ENCODE measurements at regions not wholly inside any gene's neighbourhood (a gene's known extent, or its start where the extent isn't known, plus 50 kb on each side); places are given as distances from the start of the nearest gene placed in this dataset.

DNA sequence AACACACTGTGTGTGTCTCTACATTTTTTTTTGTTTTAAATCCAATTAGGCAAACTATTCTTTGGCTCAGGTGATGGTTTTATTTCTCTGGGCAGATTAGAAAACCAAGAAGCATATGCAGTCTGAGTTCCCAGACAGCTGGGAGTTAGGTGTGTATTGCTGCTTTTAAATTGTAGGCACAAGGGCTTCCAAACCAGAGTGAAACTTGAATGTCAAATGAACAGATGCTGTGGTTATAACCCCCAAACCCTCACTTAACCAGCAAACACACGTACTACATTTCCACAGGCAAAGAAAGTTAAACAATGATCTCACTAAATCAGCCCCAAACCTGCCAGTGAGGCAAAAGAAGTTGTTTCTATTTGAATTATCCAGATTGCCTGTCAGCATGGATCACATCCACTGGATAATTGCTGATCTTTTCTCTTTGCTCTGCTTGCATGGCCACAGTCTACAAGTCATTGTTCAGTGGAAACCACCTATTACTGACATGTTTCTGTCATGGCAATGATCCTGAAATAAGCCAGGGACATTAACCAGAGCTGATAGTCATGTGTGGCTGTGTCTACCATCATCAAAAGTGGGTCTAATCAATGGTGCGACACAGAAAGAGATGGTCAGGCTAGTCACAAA lies 576.5 kb upstream of the PLXNA2 start:
- peaks cover 0 to 5% (median 0%) of the 10 kb centered on the region in 9 donors for H3K9me3 Mint-ChIP-seq
- no peak overlapping the region for H3K4me3 Mint-ChIP-seq
- H3K27me3 Mint-ChIP-seq: peaks cover 0 to 17% (median 0%) of the 10 kb centered on the region in 5 donors
- DNase-seq: no peak
- H3K27ac Mint-ChIP-seq: no peak overlapping the region
- POLR2A ChIA-PET: no interaction called here
- no peak for ATAC-seq
- no peaks in the 10 kb centered on the region for H3K4me1 Mint-ChIP-seq
- no peaks in the 10 kb centered on the region for H3K36me3 Mint-ChIP-seq

DNA sequence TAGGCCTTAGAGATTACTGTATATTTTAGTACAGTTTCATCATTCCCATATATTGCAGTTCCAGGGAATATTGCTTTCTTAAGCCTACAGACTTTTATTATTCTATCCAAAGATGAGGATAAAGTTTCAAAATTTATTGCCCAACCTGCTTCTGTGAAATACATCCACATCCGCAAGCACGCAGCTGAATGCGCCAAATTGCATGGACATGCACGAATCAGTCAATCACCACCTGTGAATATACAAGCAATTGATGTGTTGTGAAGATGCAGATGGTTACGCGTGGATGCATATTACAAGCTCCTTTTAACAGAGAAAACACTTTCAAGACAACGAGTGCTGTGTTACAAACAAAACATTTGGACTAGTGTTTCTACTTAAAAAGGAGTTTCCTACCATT lies 577.8 kb upstream of the PLXNA2 start:
- Mint-ChIP-seq H3K4me1 (no peaks in the 10 kb centered on the region), H3K36me3 (no peaks in the 10 kb centered on the region), H3K27ac (no peak overlapping the region), H3K4me3 (no peak overlapping the region), H3K9me3 (no peaks in the 10 kb centered on the region), H3K27me3 (peaks cover 0 to 17% (median 0%) of the 10 kb centered on the region in 5 donors)
- POLR2A ChIA-PET: no interaction called here
- DNase-seq (no peak), ATAC-seq (no peak)

DNA sequence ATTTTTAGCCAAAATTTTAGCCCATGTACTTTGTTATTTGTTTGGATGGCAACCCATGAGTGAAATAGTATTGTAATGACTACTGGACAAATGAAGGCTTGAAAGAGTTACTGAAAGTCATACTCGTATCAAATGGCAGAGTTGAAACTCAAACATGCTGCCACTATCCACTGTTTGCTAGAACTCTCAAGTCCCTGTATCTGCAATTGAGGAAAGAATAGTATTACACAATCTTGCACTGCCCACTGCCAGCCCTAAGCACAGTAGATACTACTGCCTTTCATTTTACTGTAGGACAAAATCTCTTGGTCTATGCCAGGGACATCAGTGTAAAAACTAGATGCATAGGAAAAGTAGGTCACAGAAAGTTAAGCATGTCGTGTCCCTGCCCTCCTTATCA lies 581.1 kb upstream of the PLXNA2 start:
- H3K9me3 Mint-ChIP-seq: no peaks in the 10 kb centered on the region
- POLR2A ChIA-PET: no interaction called here
- no peak for ATAC-seq
- H3K27me3 Mint-ChIP-seq: peaks cover 0 to 3% (median 0%) of the 10 kb centered on the region in 5 donors
- H3K4me1 Mint-ChIP-seq: no peaks in the 10 kb centered on the region
- no peak overlapping the region for H3K27ac Mint-ChIP-seq
- H3K36me3 Mint-ChIP-seq: no peaks in the 10 kb centered on the region
- DNase-seq: no peak
- no peak overlapping the region for H3K4me3 Mint-ChIP-seq

DNA sequence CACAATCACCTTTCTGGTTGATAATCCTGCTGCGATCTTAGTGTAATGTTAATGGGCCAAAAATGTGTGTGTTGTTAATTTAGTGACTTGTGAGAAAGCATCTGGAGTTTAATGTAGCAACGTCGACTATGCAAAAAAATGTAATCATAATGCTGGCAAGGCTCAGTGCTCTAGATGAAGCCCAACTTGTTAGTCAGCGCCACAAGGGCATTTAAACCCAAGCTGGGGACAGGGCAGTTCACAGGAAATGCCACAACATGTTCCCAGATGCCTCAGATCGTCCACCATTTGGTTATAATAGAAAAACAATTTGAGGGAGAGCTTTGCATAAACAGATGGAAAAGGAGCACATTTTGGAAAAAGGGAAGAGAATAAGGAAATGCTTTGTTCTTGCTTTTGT lies 585.4 kb upstream of the PLXNA2 start:
- no peak overlapping the region for H3K27ac Mint-ChIP-seq
- DNase-seq: no peak
- H3K9me3 Mint-ChIP-seq: no peaks in the 10 kb centered on the region
- POLR2A ChIA-PET: no interaction called here
- no peak overlapping the region for H3K4me3 Mint-ChIP-seq
- no peaks in the 10 kb centered on the region for H3K36me3 Mint-ChIP-seq
- H3K4me1 Mint-ChIP-seq: no peaks in the 10 kb centered on the region
- peaks cover 0 to 9% (median 5%) of the 10 kb centered on the region in 5 donors for H3K27me3 Mint-ChIP-seq
- no peak for ATAC-seq

DNA sequence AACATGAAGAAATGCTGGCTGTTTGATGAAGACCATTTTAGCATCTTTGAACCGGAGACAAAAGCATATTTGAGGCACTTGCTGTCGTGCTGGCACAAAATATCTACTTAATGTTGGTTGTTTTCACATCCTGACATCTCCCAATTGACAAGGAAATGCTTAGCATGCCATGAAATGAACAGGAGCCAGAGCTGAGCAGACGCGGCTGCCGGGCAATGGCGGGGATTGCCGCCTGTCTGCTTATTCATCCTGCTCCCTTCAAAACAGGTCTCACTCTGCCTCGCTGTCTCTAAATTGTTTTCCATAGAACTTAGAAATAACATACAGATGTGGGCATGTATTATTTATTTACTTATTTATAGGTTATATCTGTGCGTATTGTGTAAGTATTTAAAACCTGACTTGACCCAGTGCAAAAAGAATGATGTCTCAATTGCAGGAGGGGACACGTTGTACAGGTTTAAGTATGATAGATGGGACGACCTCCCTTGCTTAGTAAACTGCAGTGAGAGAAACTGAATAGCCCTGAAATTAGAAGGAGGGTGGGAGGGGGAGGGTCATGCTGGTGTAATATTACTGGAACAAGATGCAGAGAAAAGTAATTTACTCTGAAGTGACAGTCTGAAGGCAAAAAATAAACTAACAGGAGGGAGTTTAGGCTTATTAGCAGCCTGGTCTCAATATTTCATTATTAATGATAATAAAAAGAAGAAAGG lies 590.4 kb upstream of the PLXNA2 start:
- ATAC-seq: no peak

DNA sequence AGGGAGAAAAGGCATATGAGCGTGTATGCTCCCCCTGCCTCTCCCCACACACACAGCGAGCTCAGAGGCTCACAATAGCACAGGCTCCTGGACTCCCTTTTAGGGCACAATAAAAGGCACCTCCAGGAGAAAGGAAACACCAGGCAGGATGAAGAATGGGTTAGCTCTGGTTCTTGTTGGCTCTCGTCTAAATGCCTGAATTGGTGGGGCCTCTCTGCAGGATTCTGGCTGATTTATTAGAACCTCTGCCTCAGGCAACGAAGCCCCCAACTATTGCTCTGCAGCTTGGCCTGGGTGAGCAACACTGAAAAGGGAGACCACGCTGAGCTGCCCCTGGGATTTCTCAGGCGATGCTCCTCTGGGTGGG lies 590.9 kb upstream of the PLXNA2 start:
- Mint-ChIP-seq H3K36me3 (no peaks in the 10 kb centered on the region), H3K4me1 (no peaks in the 10 kb centered on the region), H3K27me3 (peaks cover 0 to 15% (median 5%) of the 10 kb centered on the region in 5 donors), H3K27ac (no peak overlapping the region), H3K9me3 (peaks cover 0 to 3% (median 0%) of the 10 kb centered on the region in 9 donors), H3K4me3 (no peak overlapping the region)
- POLR2A ChIA-PET: no interaction called here
- no peak for ATAC-seq
- DNase-seq: no peak

More for the DNA sequence above, 590.4 kb upstream of the PLXNA2 start:
- Mint-ChIP-seq H3K36me3 (no peaks in the 10 kb centered on the region), H3K4me3 (no peak overlapping the region), H3K27ac (no peak overlapping the region), H3K4me1 (no peaks in the 10 kb centered on the region), H3K27me3 (peaks cover 0 to 15% (median 5%) of the 10 kb centered on the region in 5 donors), H3K9me3 (peaks cover 0 to 3% (median 0%) of the 10 kb centered on the region in 9 donors)
- DNase-seq: no peak
- POLR2A ChIA-PET: no interaction called here

DNA sequence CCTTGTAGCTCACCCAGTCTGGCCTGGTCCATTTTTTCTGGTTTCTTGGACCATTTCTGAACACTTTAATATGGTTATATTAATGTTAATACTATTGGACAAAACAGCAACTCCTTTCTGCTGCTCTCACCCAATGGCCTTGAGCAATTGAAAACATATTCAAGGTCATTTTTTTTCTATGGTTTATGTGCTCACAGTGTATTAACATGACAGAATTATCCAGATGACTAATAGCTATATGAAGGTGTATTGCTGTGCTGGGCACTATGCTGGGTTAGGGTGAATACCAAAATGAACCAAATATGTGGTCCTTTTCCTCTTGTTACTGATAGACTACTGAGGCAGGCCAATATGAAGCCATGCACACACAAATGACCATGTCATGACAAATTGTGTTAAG lies 591.6 kb upstream of the PLXNA2 start:
- H3K4me3 Mint-ChIP-seq: no peak overlapping the region
- no peaks in the 10 kb centered on the region for H3K36me3 Mint-ChIP-seq
- no peaks in the 10 kb centered on the region for H3K4me1 Mint-ChIP-seq
- no peak overlapping the region for H3K27ac Mint-ChIP-seq
- H3K27me3 Mint-ChIP-seq: peaks cover 0 to 15% (median 5%) of the 10 kb centered on the region in 5 donors
- no peak for DNase-seq
- peaks cover 0 to 3% (median 0%) of the 10 kb centered on the region in 9 donors for H3K9me3 Mint-ChIP-seq
- POLR2A ChIA-PET: no interaction called here
- ATAC-seq: no peak

DNA sequence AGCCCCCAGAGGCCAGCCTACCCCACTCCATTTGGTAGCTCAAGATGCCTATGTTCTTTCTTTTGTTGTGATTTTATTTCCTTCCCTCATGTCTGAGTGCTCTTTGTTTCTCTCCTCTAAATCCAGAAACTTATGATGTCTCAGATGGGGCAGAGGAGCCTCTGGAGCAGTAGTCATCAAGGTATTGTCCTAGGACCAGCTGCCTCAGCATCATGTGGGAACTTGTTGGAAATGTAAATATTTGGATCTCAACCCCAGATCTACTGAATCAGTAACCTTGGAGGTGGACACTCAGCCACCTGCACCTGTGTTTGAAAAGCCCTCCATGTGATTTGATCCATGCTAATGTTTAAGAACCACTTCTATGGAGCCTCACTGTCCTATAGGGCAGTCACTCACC lies 593.1 kb upstream of the PLXNA2 start:
- H3K4me1 Mint-ChIP-seq: no peaks in the 10 kb centered on the region
- H3K9me3 Mint-ChIP-seq: peaks cover 0 to 4% (median 0%) of the 10 kb centered on the region in 9 donors
- peaks cover 0 to 15% (median 5%) of the 10 kb centered on the region in 5 donors for H3K27me3 Mint-ChIP-seq
- H3K4me3 Mint-ChIP-seq: no peak overlapping the region
- POLR2A ChIA-PET: no interaction called here
- DNase-seq (no peak), ATAC-seq (no peak)
- no peaks in the 10 kb centered on the region for H3K36me3 Mint-ChIP-seq
- no peak overlapping the region for H3K27ac Mint-ChIP-seq

DNA sequence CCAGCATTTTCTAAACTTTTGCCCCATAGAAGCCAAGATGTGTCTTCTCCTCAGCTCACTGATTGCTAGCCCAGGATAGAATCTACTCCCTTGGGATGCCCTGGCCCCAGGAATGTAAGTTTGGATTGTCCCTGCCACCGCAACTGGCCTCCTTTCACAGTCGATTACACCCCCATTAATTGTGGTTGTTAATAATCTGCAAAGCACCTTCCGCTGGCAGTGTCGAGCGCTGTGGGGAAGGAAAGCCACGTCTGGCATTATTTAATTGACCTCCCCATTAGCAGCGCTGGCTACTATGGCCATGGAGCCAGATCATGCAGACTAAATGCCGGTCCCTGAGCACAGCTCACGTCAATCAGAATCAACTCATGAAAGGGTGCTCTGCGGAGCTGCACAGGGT lies 597.3 kb upstream of the PLXNA2 start:
- ATAC-seq (no peak), DNase-seq (no peak)
- no peaks in the 10 kb centered on the region for H3K4me1 Mint-ChIP-seq
- H3K4me3 Mint-ChIP-seq: no peak overlapping the region
- H3K36me3 Mint-ChIP-seq: no peaks in the 10 kb centered on the region
- H3K9me3 Mint-ChIP-seq: peaks cover 0 to 10% (median 0%) of the 10 kb centered on the region in 9 donors
- no peak overlapping the region for H3K27ac Mint-ChIP-seq
- POLR2A ChIA-PET: no interaction called here
- H3K27me3 Mint-ChIP-seq: peaks cover 0 to 11% (median 4%) of the 10 kb centered on the region in 5 donors

DNA sequence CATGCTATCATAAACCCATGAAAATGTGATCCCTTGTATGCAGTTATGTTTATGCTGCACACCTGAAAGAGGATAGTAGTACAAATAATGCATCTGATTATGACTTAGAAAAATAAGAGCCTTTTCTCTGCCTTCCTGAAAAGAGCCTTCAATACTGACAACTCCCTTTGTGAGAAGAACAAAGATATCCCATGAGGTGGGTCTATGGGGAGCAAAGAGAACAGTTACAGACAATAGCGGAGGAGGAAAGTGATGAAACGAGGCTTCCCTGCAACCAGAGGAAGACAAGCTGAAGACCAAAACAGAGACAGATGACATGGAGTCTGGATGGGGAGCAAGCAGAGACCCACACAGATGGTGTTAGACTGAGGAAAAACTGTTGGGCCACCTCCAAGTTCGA lies 598.3 kb upstream of the PLXNA2 start:
- ATAC-seq (no peak), DNase-seq (no peak)
- Mint-ChIP-seq H3K27me3 (peaks cover 0 to 9% (median 4%) of the 10 kb centered on the region in 5 donors), H3K27ac (no peak overlapping the region), H3K36me3 (no peaks in the 10 kb centered on the region), H3K9me3 (peaks cover 0 to 10% (median 0%) of the 10 kb centered on the region in 9 donors), H3K4me3 (no peak overlapping the region), H3K4me1 (no peaks in the 10 kb centered on the region)
- POLR2A ChIA-PET: no interaction called here

DNA sequence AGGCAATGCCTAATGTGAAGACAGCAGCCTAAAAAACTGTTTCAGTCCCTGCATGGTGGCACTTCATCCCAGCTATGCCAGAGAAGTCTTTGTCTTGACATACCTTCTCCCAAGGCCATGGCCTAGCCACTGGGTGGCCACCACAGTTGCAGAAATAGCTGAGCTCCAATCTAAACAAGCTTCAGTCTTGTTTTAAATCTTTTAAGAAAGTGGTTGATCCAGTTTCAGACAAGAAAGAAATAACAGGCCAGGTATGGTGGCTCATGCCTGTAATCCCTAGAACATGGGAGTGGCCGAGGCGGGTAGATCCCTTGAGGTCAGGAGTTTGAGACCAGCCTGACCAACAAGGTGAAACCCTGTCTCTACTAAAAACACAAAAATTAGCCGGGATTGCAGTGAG lies 600.0 kb upstream of the PLXNA2 start:
- DNase-seq (no peak), ATAC-seq (no peak)
- H3K27me3 Mint-ChIP-seq: peaks cover 0 to 7% (median 4%) of the 10 kb centered on the region in 5 donors
- peaks cover 0 to 10% (median 0%) of the 10 kb centered on the region in 9 donors for H3K9me3 Mint-ChIP-seq
- POLR2A ChIA-PET: no interaction called here
- no peaks in the 10 kb centered on the region for H3K4me1 Mint-ChIP-seq
- peak overlapping the region in 2 of 10 donors; percentile 26 to 74 for H3K27ac Mint-ChIP-seq
- H3K36me3 Mint-ChIP-seq: no peaks in the 10 kb centered on the region
- H3K4me3 Mint-ChIP-seq: no peak overlapping the region

DNA sequence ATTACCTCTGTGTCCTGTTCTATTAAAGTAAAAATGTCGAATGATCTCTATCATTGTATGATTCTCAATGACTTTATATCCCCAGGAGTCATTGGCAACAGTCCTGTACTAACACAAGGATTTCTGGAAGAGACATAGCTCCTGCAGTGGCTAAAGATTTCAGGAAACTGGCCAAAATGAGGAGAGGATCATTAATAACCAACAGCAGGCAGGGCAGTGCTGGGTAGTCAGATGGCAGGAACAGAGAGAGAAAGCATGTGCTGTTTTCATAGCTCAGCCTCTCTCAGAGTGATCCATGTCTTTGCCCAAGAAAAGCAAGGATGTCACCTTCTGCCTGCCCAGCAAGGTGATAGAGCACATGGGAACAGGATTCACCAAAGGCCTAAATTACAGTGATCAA lies 604.7 kb upstream of the PLXNA2 start:
- Mint-ChIP-seq H3K27ac (no peak overlapping the region), H3K27me3 (peaks cover 0 to 3% (median 0%) of the 10 kb centered on the region in 5 donors), H3K9me3 (peaks cover 0 to 2% (median 0%) of the 10 kb centered on the region in 9 donors), H3K36me3 (no peaks in the 10 kb centered on the region), H3K4me3 (no peak overlapping the region), H3K4me1 (no peaks in the 10 kb centered on the region)
- DNase-seq (no peak), ATAC-seq (no peak)
- POLR2A ChIA-PET: no interaction called here

DNA sequence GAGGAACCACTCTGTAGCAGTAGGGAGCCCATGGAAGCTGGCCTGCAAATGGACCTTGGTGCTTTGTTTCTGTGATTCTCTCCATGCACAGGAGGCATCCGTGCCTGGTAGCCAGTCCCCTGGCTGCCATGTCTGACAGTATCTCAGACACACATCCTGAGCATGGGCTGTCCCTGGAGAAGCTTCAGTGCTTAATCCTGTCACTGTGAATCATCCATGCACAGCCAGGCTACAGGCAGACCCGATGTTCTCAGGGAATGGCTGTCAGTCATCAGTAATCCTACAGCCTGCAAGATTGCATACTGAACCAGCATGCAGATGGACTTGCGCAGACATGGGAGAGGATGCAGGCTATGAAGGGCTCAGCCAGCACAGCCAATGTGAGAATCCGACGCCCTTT lies 606.3 kb upstream of the PLXNA2 start:
- Mint-ChIP-seq H3K27me3 (peaks cover 0 to 3% (median 0%) of the 10 kb centered on the region in 5 donors), H3K4me1 (no peaks in the 10 kb centered on the region), H3K27ac (no peak overlapping the region), H3K36me3 (no peaks in the 10 kb centered on the region), H3K4me3 (no peak overlapping the region), H3K9me3 (peaks cover 0 to 2% (median 0%) of the 10 kb centered on the region in 9 donors)
- ATAC-seq (no peak), DNase-seq (no peak)
- POLR2A ChIA-PET: no interaction called here

DNA sequence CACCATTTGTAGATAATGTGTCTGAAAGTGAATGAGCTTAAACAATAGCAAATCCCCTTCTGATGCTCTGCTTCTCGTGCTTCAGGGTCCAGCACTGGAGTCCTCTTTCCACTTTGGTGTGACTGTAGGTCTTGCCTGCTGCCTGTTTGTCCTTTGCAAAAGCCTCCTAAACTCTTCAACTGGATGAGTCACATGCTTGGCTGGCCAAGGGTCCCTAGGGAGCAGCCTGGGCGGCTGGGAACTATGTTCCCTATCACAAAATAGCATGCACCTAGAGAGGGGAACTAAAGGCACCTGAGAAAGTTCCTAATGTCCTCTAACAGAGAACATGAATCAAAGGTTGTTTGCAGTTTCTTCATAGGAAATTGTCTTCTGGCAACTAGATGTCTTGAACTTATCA lies 607.2 kb upstream of the PLXNA2 start:
- POLR2A ChIA-PET: no interaction called here
- Mint-ChIP-seq H3K4me3 (no peak overlapping the region), H3K4me1 (no peaks in the 10 kb centered on the region), H3K36me3 (no peaks in the 10 kb centered on the region), H3K27me3 (peaks cover 0 to 3% (median 0%) of the 10 kb centered on the region in 5 donors), H3K27ac (no peak overlapping the region), H3K9me3 (peaks cover 0 to 2% (median 0%) of the 10 kb centered on the region in 9 donors)
- ATAC-seq: no peak
- no peak for DNase-seq

Data from naive thymus-derived CD8-positive, alpha-beta T cell (primary cell).